T-helper 1 cell treated with Interleukin-12 subunit alpha and Interleukin-12 subunit beta and Interleukin-4 antibody, amounts not matched to agents 30 μg/mL and 1 μg/mL, for 36 hours (primary cell): ENCODE measurements at regions not wholly inside any gene's neighbourhood (a gene's known extent, or its start where the extent isn't known, plus 50 kb on each side); places are given as distances from the start of the nearest gene placed in this dataset.

Source experiments
- H3K27ac Mint-ChIP-seq: one replicate; pipeline ENCODE4 v1.8.0; 2021; ENCODE audit warnings: mild to moderate bottlenecking, mixed read lengths
- H3K27me3 Mint-ChIP-seq: one replicate; pipeline ENCODE4 v1.8.0; 2021; ENCODE audit warnings: low read depth, mixed read lengths
- H3K36me3 Mint-ChIP-seq: one replicate; pipeline ENCODE4 v1.8.0; 2021; ENCODE audit warnings: low read depth, mixed read lengths
- H3K4me1 Mint-ChIP-seq: one replicate; pipeline ENCODE4 v1.8.0; 2021; ENCODE audit warnings: low read depth, mixed read lengths
- H3K4me3 Mint-ChIP-seq: one replicate; pipeline ENCODE4 v1.8.0; 2021; ENCODE audit warnings: mild to moderate bottlenecking, moderate library complexity, mixed read lengths
- H3K9me3 Mint-ChIP-seq: one replicate; pipeline ENCODE4 v1.8.0; 2021; ENCODE audit warnings: mixed read lengths

- no peak overlapping the region for H3K27ac Mint-ChIP-seq
- H3K4me1 Mint-ChIP-seq: no peaks in the 10 kb centered on the region
- H3K27me3 Mint-ChIP-seq: peaks cover 3% of the 10 kb centered on the region
- no peaks in the 10 kb centered on the region for H3K9me3 Mint-ChIP-seq
- no peak overlapping the region for H3K4me3 Mint-ChIP-seq
- H3K36me3 Mint-ChIP-seq: no peaks in the 10 kb centered on the region
These were observed 555.9 kb downstream of the MIAT start for GRCh38 chr22:27213294-27213693.

- H3K36me3 Mint-ChIP-seq: no peaks in the 10 kb centered on the region
- H3K27ac Mint-ChIP-seq: no peak overlapping the region
- no peaks in the 10 kb centered on the region for H3K4me1 Mint-ChIP-seq
- H3K4me3 Mint-ChIP-seq: no peak overlapping the region
- no peaks in the 10 kb centered on the region for H3K9me3 Mint-ChIP-seq
- peaks cover 3% of the 10 kb centered on the region for H3K27me3 Mint-ChIP-seq
These were observed 556.6 kb downstream of the MIAT start for GRCh38 chr22:27213766-27214581.

DNA sequence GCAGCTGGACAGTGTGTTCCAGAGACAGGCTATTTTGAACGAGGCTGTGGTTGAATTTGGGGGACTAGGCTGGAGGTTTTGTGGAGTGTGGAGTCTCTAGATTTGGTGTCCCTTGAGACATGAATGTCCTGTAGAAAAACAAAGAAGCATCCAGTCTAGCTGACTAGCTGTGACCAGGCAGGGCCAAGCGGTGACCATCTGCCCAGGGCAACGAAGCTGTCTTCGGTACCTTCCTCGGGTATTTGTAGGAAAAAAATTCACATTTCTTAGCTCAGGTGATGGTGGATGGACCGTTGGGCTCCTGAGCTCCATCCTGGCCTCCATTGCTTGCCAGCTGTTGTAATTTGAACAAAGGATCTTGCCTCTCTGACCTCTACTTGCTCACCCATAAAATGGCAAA, 557.3 kb downstream of the MIAT start:
- no peak overlapping the region for H3K4me3 Mint-ChIP-seq
- no peaks in the 10 kb centered on the region for H3K36me3 Mint-ChIP-seq
- no peaks in the 10 kb centered on the region for H3K9me3 Mint-ChIP-seq
- no peak overlapping the region for H3K27ac Mint-ChIP-seq
- no peaks in the 10 kb centered on the region for H3K4me1 Mint-ChIP-seq
- peaks cover 3% of the 10 kb centered on the region for H3K27me3 Mint-ChIP-seq

GRCh38 chr22:27215871-27216270, 558.5 kb downstream of the MIAT start:
- Mint-ChIP-seq H3K4me3 (no peak overlapping the region), H3K27me3 (peaks cover 3% of the 10 kb centered on the region), H3K27ac (no peak overlapping the region), H3K9me3 (no peaks in the 10 kb centered on the region), H3K36me3 (no peaks in the 10 kb centered on the region), H3K4me1 (no peaks in the 10 kb centered on the region)

DNA sequence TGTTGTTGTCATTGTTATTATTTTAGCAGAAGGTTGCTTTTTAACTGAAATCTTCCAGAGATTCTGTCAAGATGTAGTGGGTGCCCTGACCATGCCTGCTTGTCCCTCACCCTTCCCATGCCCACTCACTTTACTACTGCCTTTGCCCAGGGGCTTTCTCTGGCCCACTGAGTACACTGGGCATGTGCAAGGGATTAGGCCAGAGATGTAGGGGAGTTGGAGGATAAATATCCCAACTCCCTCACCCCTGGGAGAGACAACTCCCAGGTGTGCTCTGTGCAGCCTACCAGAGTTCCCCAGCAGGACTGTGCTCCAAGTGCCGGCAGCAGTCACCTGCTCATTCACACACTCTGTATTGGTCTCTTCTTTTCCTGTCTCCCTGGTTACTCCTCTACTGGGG, 559.1 kb downstream of the MIAT start:
- Mint-ChIP-seq H3K27me3 (peaks cover 3% of the 10 kb centered on the region), H3K9me3 (no peaks in the 10 kb centered on the region)

GRCh38 chr22:27217154-27217553, 559.8 kb downstream of the MIAT start:
- Mint-ChIP-seq H3K36me3 (no peaks in the 10 kb centered on the region), H3K27ac (no peak overlapping the region), H3K27me3 (peaks cover 3% of the 10 kb centered on the region)

More for the DNA sequence above, 559.1 kb downstream of the MIAT start:
- Mint-ChIP-seq H3K36me3 (no peaks in the 10 kb centered on the region), H3K4me1 (no peaks in the 10 kb centered on the region), H3K27ac (no peak overlapping the region), H3K4me3 (no peak overlapping the region)

DNA sequence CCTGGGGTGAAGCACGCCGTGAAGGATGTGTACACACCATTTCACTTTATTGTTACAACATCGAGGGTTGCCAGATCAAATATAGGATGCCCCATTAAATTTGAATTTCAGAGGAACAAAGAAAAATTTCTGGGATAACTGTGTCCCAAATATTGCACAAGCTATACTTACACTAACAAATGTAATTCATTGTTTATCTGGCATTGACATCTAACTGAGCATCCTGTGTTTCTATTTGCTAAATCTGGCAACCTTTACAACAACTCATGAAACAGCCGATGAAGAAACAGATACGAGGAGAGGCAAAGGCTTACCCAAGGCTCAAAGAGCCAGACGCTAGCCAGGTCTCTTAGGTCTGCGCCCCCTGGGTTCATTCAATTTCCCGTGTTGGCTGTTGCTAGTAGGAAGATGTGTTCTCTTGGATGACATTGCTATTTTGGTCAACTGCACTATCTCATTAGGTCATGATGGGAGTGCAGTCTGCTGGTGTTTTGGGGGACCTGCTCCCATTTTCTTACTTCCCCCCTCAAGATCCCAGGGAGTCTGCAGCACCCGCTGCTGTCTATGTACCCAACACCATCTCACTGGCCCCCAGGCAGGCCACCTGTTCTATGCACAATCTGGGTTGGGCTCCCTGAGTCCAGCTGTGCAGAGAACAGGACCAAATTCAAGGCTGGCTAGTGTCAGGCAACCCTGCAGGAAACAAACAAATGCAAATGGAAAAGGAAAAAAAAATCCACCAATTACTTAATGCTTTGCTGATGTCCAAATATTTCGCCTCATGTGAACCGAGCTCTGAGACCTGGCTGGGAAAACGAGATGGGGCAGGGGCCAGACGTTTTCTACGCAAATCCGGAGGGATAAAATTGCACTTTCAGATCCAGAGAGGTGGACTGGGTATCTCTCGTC, 560.9 kb downstream of the MIAT start:
- Mint-ChIP-seq H3K9me3 (no peaks in the 10 kb centered on the region), H3K4me1 (no peaks in the 10 kb centered on the region), H3K27me3 (no peaks in the 10 kb centered on the region), H3K4me3 (no peak overlapping the region), H3K36me3 (no peaks in the 10 kb centered on the region), H3K27ac (no peak overlapping the region)

More at GRCh38 chr22:27217154-27217553, 559.8 kb downstream of the MIAT start:
- H3K9me3 Mint-ChIP-seq: no peaks in the 10 kb centered on the region
- H3K4me1 Mint-ChIP-seq: no peaks in the 10 kb centered on the region
- no peak overlapping the region for H3K4me3 Mint-ChIP-seq

GRCh38 chr22:27219036-27219435, 561.6 kb downstream of the MIAT start:
- H3K27me3 Mint-ChIP-seq: no peaks in the 10 kb centered on the region
- H3K36me3 Mint-ChIP-seq: no peaks in the 10 kb centered on the region
- no peak overlapping the region for H3K27ac Mint-ChIP-seq
- no peaks in the 10 kb centered on the region for H3K9me3 Mint-ChIP-seq
- H3K4me1 Mint-ChIP-seq: no peaks in the 10 kb centered on the region
- H3K4me3 Mint-ChIP-seq: no peak overlapping the region

DNA sequence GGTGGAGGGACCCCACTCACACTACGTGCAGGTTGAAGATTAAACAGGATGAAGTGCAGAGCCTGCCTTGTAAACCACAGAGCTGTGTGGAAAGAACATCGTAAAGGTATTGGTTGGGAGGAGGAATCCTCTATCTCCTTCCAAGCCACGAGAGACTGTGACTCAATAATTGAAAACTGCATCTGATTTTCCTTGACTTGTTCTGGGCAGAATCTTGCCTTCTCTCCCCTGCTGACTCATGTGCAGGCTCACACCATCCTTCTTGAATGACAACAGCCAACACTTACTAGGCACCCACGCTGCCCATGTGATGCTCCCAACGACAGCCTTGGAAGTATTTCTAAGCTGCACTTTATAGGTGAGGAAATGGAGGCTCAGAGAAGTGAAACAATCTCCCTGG, 563.0 kb downstream of the MIAT start:
- H3K27ac Mint-ChIP-seq: no peak overlapping the region
- no peak overlapping the region for H3K4me3 Mint-ChIP-seq
- no peaks in the 10 kb centered on the region for H3K36me3 Mint-ChIP-seq
- H3K9me3 Mint-ChIP-seq: no peaks in the 10 kb centered on the region
- H3K4me1 Mint-ChIP-seq: no peaks in the 10 kb centered on the region
- H3K27me3 Mint-ChIP-seq: no peaks in the 10 kb centered on the region

DNA sequence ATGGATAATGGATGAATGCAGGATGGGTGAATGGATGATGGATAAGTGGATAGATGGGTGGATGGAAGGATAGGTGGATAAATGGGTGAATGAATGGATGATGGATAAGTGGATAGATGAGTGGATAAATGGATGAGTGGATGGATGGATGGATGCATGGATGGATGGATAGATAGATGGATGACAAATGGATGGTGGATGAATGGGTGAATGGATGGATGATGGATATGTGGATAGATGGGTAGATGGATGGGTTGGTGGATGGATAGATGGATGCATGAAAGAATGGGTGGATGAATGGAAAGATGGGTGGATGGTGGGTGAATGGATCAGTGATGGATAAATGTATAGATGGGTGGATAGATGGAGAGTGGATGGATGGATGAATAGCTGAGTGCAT, 564.8 kb downstream of the MIAT start:
- Mint-ChIP-seq H3K4me3 (no peak overlapping the region), H3K9me3 (no peaks in the 10 kb centered on the region), H3K27ac (no peak overlapping the region), H3K4me1 (no peaks in the 10 kb centered on the region), H3K27me3 (no peaks in the 10 kb centered on the region), H3K36me3 (no peaks in the 10 kb centered on the region)

GRCh38 chr22:27223317-27224177, 566.2 kb downstream of the MIAT start:
- Mint-ChIP-seq H3K27me3 (no peaks in the 10 kb centered on the region), H3K9me3 (no peaks in the 10 kb centered on the region), H3K27ac (no peak overlapping the region), H3K4me3 (no peak overlapping the region), H3K36me3 (no peaks in the 10 kb centered on the region), H3K4me1 (no peaks in the 10 kb centered on the region)

- Mint-ChIP-seq H3K4me3 (no peak overlapping the region), H3K27ac (no peak overlapping the region), H3K4me1 (no peaks in the 10 kb centered on the region), H3K27me3 (no peaks in the 10 kb centered on the region), H3K9me3 (peaks cover under 1% of the 10 kb centered on the region), H3K36me3 (no peaks in the 10 kb centered on the region)
These were observed 567.3 kb downstream of the MIAT start for GRCh38 chr22:27224485-27225374.

GRCh38 chr22:27226666-27227065, 569.3 kb downstream of the MIAT start:
- H3K9me3 Mint-ChIP-seq: peaks cover 4% of the 10 kb centered on the region
- no peaks in the 10 kb centered on the region for H3K4me1 Mint-ChIP-seq
- H3K4me3 Mint-ChIP-seq: no peak overlapping the region
- no peaks in the 10 kb centered on the region for H3K36me3 Mint-ChIP-seq
- no peak overlapping the region for H3K27ac Mint-ChIP-seq
- H3K27me3 Mint-ChIP-seq: no peaks in the 10 kb centered on the region
